SW480 (cell line): ENCODE measurements at regions not wholly inside any gene's neighbourhood (a gene's known extent, or its start where the extent isn't known, plus 50 kb on each side); places are given as distances from the start of the nearest gene placed in this dataset.

Experiments
- DNase-seq: peaks from one replicate; pipeline ENCODE4 v3.0.0-alpha.2; 2016; ENCODE audit warnings: low spot score

DNA sequence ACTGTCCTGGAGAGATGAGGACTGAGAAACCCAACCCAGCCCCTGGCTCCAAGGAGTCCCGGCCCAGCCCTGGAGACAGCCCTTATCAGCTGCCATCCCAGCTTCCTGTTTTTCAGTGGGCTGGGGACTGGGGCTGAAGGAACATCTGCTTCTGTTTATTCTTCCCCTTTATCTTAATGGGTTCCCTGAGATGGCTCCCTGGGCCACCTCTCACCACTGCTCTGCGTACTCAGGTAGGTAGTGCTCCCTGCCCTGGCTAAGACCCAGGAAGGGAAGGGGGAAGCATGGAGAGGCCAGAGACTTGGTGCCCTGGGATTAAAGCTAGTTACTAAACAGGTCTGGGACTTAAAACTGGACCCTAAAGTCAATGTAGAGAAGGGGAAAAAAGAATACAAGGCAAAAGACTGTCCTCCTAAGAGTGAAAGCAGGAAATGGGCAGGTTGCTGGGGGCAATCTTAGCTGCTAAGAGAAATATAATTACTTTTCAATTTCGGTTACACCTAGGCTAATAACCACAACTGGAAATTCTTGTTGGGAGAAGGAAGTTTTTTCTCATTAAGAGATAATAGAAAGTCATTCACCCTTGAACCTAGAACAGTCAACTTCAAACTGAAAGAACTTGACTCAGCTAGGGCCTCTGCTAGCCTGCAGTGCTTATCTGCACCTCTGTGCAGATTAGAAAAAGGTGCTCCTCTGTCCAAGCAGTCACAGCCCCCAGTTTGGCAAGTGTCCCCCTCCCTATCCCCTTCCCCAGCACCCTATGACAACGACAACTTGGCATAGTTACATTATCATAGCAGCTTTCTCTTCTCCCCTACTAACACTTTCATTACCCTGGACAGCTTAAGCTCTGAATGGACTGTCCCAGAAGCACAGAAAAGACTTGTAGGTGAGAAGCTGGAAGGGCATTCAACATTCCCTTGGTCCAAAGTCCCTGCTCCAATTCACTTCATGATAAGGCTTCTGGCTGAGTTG lies 65.6 kb upstream of the KDM7A start:
- DNase-seq: no peak

- no peak for DNase-seq
These were observed 62.8 kb upstream of the KDM7A start for GRCh38 chr7:140239653-140239935.

DNA sequence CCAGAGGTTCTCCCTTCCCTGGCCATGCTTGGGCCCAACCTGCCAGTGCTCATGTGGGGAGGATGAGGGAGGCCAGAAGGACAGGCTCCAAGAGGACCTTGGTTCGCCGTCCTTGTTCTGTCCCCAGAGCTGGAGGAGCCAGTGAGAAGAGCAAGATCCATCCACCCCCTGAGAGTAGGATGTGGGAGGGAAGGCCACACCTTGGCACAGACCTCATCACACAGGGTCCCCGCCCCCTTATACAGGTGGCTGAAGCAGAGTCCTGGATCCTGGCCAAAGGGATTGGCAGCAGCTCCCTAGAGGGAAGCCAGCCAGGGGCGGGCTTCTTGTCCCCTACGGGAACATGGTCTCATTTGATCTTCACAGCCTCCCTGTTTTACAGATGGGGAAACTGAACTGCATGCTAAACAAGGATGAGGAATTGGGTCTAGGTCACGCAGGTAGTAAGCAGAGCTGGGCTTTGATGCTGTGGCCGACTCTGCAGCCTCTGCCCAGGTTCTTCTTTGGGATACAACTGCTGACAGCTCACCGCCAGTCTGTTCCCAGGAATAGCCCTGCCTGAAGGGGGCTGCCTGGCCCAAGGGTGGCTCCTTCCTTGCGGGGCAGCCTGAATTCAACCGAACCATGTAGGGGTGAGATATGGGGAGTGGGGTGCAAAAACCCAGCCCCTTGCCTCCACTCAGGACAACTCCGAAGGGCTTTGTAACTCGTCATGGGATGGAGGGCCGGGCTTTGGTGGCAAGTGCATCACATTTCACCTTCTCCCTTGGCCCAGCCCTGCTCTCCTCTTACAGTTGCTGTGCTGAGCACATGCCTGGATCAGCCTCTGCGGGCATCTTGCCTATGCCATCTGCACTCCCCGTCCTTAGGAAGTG lies 62.2 kb upstream of the KDM7A start:
- DNase-seq: peak; percentile 93

- DNase-seq: no peak
These were observed 60.6 kb upstream of the KDM7A start for GRCh38 chr7:140237390-140237789.

- no peak for DNase-seq
These were observed 59.8 kb upstream of the KDM7A start for GRCh38 chr7:140236626-140237025.

- no peak for DNase-seq
These were observed 58.3 kb upstream of the KDM7A start for GRCh38 chr7:140235114-140235513.

GRCh38 chr7:140232957-140233917 lies 56.5 kb upstream of the KDM7A start:
- no peak for DNase-seq

GRCh38 chr7:140231771-140232491 lies 55.1 kb upstream of the KDM7A start:
- DNase-seq: peak; percentile 98

DNA sequence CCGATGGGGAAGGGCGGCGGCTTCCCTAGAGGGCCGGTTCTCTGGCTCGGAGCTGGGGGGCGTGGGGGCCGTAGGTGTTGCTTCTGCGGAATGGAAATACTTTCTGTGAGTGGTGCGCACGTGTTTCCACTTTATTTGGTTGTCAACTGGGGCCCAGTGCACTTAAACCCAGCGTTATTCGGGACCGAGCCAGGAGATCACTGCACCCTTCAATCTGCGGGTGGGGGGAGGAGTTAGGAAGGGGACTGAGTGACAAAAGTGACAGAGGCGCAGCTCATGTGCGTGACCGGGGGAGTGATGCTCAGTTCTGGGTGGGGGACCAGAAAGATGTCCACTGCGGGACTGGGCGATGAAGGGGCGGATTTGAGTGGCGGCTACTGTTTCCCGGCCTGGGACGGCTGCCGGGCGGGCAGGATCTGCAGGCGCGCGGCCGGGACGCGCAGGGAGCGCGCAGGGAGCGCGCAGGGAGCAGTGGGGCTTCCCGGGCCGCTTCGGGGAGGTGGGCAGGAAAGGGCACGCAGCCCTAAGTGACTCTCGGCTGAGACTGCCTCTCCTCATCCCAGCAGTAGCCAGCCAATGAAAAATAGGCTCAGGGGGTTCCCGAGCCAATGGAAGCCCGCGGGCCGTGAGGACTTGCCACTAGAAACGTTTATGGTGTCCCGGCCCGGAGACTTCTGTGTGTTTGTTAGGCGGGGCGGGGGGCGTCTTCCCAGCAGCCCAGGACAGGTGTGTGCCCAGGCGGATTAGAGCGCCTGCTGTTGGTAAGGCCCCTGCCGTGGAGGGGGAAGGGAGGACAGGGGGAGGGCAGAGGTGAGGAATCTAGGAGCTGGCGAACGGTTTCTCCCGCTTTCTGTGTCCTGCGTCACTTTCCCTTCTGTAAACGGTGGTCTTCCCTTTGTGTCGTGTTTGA lies 54.3 kb upstream of the KDM7A start:
- DNase-seq: peak; percentile 98

GRCh38 chr7:140230516-140230860 lies 53.7 kb upstream of the KDM7A start:
- DNase-seq: peak; percentile 71

- peak; percentile 100 for DNase-seq
These were observed 53.1 kb upstream of the KDM7A start for GRCh38 chr7:140229591-140230515.

GRCh38 chr7:140229101-140229525 lies 52.3 kb upstream of the KDM7A start:
- peak; percentile 56 for DNase-seq
